ENCODE measurements at regions not wholly inside any gene's neighbourhood (a gene's known extent, or its start where the extent isn't known, plus 50 kb on each side); places are given as distances from the start of the nearest gene placed in this dataset.

GRCh38 chr10:8156918-8157317, 102.4 kb downstream of the GATA3 start:
- TF ChIP-seq POLR2A (IDR thresholded peaks at IDR 0.05; ENCODE audit: low read length) (no peak), CTCF (IDR thresholded peaks at IDR 0.05) (no peak), MYC (IDR thresholded peaks at IDR 0.05; ENCODE audit: borderline replicate concordance, low read length) (no peak), NFE2L2 (conservative IDR thresholded peaks at IDR 0.05; ENCODE audit: low read length) (no peak), RFX5 (IDR thresholded peaks at IDR 0.05) (no peak), EP300 (IDR thresholded peaks at IDR 0.05) (no peak), ZNF302 (CRISPR knock-in tag; IDR thresholded peaks at IDR 0.05) (no peak), CEBPB (IDR thresholded peaks at IDR 0.05) (no peak), ELK1 (IDR thresholded peaks at IDR 0.05; ENCODE audit: low read depth, low read length) (no peak), REST (IDR thresholded peaks at IDR 0.05) (peak; percentile 39; the same call in 1 of the 2 replicates), PHF8 (IDR thresholded peaks at IDR 0.05; ENCODE audit: borderline replicate concordance, low read depth) (no peak), CHD2 (IDR thresholded peaks at IDR 0.05; ENCODE audit: low read length, partially characterized antibody) (no peak), RCOR1 (IDR thresholded peaks at IDR 0.05; ENCODE audit: low read depth, low read length) (no peak), MAX (IDR thresholded peaks at IDR 0.05) (no peak)
